ENCODE measurements at regions not wholly inside any gene's neighbourhood (a gene's known extent, or its start where the extent isn't known, plus 50 kb on each side); places are given as distances from the start of the nearest gene placed in this dataset.

DNA sequence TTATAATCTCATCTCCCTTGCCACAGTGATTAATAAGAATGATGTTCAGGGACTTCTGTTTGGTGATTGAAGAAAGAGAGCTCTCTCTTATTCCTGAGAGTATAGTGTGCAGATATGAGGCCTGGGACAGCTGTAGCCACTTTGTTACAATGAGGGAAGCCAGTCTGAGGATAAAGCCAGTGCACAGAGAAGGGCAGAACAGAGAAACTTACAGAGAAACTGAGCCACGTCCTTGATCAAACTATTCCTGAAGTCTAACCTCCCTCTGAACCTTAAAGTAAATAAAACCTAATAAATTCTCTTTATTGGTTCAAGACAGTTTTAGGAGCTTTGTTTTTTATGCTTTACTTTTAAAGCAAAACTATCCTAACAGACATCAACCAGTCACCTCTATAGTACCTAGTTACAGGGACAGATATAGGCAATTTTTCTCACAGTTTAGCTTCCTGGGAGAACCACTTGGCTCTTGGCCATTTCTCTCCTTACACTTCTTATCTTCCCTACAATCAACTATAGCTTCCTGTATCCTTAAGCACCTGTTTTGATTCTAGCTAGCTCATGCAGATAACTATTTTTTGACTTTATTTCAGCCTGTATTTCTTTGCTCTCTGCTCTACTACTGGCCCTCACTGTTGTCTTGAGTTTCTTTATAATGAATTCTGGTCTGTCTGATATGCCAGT is 284.4 kb downstream of the SHQ1 start:
- no peak for DNase-seq (ENCODE audit: low read depth)
- no peak for TF ChIP-seq CTCF (conservative IDR thresholded peaks at IDR 0.05; ENCODE audit: low read depth, low read length)

DNA sequence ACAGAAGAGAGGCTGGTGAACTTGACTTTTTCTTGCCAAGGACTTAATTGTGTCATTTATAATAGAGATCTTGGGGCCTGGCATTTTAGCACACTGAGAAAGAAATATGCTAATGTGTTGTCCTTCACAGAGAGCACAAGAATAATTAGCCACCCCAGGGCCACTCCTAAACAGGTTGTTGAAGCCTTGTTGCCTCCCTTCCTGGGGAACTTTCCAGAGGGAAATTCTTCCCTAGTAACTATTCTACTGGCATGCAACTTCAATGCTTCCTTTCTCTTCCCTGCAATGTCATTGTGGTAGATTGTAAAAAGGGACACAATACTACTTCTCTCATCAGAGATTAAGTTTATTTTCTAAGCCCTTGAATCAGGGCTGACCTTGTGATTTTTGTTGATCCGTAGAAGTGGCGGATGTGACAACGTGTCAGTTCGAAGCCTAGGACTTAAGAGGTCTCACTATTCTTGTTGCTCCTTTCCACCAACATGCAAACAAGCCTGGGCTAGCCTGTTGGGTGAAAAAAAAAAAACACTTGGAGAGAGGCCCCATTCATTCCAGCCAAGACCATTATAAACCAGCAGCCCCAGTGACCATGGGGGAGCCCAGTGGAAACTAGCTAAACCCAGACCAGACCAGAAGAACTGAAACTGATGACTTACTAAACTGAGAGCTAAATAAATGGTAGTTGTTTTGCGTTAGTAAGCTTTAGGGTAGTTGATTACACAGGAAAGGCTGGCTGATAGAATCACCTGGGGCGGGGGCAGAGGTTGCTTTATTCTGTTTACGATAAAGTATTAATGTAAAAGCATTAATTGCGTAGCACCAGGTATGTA is 287.2 kb downstream of the SHQ1 start:
- H3K4me3 ChIP-seq (ENCODE audit: low read depth, low read length): no peak overlapping the region
- no peak for TF ChIP-seq CTCF (conservative IDR thresholded peaks at IDR 0.05; ENCODE audit: low read depth, low read length)
- DNase-seq (ENCODE audit: low read depth): no peak

More for the DNA sequence above, 284.4 kb downstream of the SHQ1 start:
- no peak overlapping the region for H3K4me3 ChIP-seq (ENCODE audit: low read depth, low read length)

- DNase-seq (ENCODE audit: low read depth): no peak
- TF ChIP-seq CTCF (conservative IDR thresholded peaks at IDR 0.05; ENCODE audit: low read depth, low read length): no peak
- H3K4me3 ChIP-seq (ENCODE audit: low read depth, low read length): no peak overlapping the region
Measured at GRCh38 chr3:72559385-72559784, 288.9 kb downstream of the SHQ1 start.

DNA sequence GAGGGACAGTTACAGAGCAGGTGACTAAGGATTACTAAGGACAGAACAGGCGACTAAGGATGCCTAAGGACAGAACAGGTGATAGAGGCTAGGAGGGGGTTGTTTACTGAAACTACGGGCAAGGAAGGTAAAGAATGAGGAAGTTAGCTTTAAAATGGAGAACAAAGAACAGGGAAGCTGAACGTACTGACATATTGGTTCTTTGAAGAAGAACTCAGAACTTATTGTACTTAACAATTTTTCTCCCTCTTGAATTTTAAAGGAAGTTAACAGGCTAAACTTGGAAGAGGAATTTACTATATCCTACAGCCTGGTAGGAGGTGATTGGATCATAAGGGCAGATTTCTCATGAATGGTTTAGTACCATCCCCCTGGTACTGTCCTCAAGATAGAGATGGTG is 290.2 kb downstream of the SHQ1 start:
- no peak for TF ChIP-seq CTCF (conservative IDR thresholded peaks at IDR 0.05; ENCODE audit: low read depth, low read length)
- no peak overlapping the region for H3K4me3 ChIP-seq (ENCODE audit: low read depth, low read length)
- DNase-seq (ENCODE audit: low read depth): no peak

DNA sequence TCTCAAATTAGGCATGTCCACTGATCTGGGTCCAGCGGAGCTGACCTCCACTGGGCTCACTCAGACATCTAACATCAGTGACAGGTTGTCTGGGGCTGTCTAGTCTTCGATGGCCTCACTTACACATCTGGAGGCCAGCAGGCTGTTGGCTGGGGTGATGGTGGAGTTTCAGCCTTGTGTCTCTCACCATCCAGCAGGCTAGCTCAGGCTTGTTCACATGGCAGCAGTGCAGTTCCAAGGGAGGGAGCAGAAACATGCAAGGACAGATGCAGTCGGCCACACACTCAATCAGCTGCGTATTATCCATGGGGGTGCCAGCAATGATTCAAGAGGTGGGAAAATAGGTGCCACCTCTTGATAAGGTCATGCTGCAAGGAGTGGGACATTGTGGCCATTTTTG is 292.5 kb downstream of the SHQ1 start:
- no peak for DNase-seq (ENCODE audit: low read depth)
- no peak overlapping the region for H3K4me3 ChIP-seq (ENCODE audit: low read depth, low read length)
- TF ChIP-seq CTCF (conservative IDR thresholded peaks at IDR 0.05; ENCODE audit: low read depth, low read length): no peak

DNA sequence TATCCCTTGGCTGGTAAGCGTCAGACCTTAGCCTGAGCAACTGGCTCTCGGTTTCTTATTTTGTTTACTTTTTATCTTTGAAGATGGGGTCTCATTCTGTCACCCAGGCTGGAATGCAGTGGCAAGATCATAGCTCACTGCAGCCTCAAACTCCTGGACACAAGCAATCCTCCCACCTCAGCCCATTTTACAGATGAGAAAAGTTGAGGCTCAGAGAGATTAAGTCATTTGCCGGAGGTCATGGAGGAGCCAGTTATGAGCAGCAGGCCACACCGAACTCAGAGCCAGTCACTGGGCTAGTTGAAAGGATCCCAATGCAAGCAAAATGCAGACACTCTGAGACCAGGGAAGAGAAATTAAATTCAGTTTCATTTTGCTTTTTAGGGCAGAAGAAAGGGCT is 293.6 kb downstream of the SHQ1 start:
- no peak for TF ChIP-seq CTCF (conservative IDR thresholded peaks at IDR 0.05; ENCODE audit: low read depth, low read length)
- DNase-seq (ENCODE audit: low read depth): no peak
- no peak overlapping the region for H3K4me3 ChIP-seq (ENCODE audit: low read depth, low read length)
